Activated T-helper 1 cell treated with anti-CD3 and anti-CD28 coated beads, Interleukin-12 subunit alpha, Interleukin-12 subunit beta, Interleukin-2, Interleukin-4 antibody, amounts not matched to agents 30 ng/mL and 10 ng/mL and 1 ng/mL, durations not matched to agents 14 hours and 24 hours and 36 hours (primary cell): ENCODE measurements at regions not wholly inside any gene's neighbourhood (a gene's known extent, or its start where the extent isn't known, plus 50 kb on each side); places are given as distances from the start of the nearest gene placed in this dataset.

Experiments
- DNase-seq: peaks from one replicate; pipeline ENCODE4 v3.0.0; 2021; ENCODE audit warnings: low spot score
- H3K27ac Mint-ChIP-seq: one replicate; pipeline ENCODE4 v1.8.0; 2021; ENCODE audit warnings: mild to moderate bottlenecking, mixed read lengths
- H3K27me3 Mint-ChIP-seq: one replicate; pipeline ENCODE4 v1.8.0; 2022; ENCODE audit warnings: mild to moderate bottlenecking, moderate library complexity, mixed read lengths; ENCODE audit not compliant: insufficient read depth
- H3K36me3 Mint-ChIP-seq: one replicate; pipeline ENCODE4 v1.8.0; 2021; ENCODE audit warnings: low read depth, mixed read lengths
- H3K4me1 Mint-ChIP-seq: one replicate; pipeline ENCODE4 v1.8.0; 2021; ENCODE audit warnings: low read depth, mixed read lengths
- H3K4me3 Mint-ChIP-seq: one replicate; pipeline ENCODE4 v1.8.0; 2021; ENCODE audit warnings: mild to moderate bottlenecking, moderate library complexity, mixed read lengths
- H3K9me3 Mint-ChIP-seq: one replicate; pipeline ENCODE4 v1.8.0; 2021; ENCODE audit warnings: mixed read lengths
- intact Hi-C: fragments of 100-400 bp; cut with micrococcal nuclease; formaldehyde crosslinking; loops from one replicate; pipeline ENCODE4 v1.15.1; 2024

DNA sequence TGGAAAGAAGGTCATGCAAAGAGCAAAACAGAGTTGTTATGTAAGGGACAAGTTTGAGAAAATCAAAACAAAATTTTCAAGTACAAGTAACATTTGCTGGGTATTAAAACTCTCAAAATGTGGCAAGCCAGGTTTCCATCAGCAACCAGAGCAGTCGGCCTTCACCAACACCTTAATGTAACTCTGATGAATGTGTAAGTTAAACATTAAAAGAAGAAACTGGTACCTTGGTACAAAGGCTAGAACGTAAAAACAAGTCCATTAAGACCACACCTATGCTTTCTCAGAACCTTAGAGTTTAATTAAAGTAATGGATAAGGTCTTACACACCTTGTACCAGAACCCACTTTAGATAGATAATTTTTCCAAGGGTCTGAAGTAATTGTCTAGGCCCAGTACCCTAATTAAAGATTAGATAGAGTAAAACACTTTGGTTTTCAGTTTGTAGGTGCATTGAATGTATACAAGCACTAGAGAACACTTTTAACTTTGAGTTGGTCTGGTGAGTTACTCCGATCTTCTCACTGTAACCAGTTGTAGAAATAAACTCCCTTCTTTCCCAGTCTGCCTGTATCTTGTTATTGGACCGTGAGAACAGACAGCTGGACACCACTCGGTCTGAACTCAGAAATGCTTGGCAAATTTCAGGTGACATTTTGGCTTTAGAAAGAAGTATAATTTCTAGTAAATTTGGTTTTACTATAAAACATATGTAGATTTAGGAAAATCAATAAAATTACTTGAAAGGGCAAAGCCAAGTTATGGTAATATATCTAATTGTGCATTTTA lies 319.4 kb downstream of the HTR1B start:
- no peak for DNase-seq
- intact Hi-C loops = no loop called here
- Mint-ChIP-seq H3K27ac (no peak overlapping the region), H3K27me3 (no peaks in the 10 kb centered on the region), H3K36me3 (no peaks in the 10 kb centered on the region), H3K4me1 (no peaks in the 10 kb centered on the region), H3K9me3 (no peaks in the 10 kb centered on the region), H3K4me3 (no peak overlapping the region)

GRCh38 chr6:77136086-77136485 lies 327.2 kb downstream of the HTR1B start:
- DNase-seq = no peak
- intact Hi-C loops = no loop called here
- Mint-ChIP-seq H3K4me3 (no peak overlapping the region), H3K9me3 (no peaks in the 10 kb centered on the region), H3K27ac (no peak overlapping the region), H3K4me1 (no peaks in the 10 kb centered on the region), H3K36me3 (no peaks in the 10 kb centered on the region), H3K27me3 (no peaks in the 10 kb centered on the region)

DNA sequence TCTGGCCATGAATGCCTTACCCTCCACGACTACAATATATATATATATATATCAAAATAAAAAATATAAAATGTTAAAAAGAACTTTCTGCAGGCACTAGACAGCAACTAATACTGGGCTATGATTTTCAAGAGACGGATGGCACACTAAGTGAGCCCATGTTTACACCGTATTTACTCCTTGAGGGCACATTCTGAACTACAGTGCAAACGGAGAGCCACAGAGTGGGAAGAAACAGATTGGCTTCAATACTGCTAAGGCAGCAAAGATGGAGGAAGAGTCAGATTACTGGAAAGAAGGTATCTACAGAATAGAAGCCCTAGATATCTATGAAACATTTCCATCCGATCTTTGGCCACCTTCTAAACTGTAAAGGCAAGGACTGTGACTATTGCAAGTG lies 330.3 kb downstream of the HTR1B start:
- no peaks in the 10 kb centered on the region for H3K36me3 Mint-ChIP-seq
- H3K9me3 Mint-ChIP-seq = no peaks in the 10 kb centered on the region
- no peak for DNase-seq
- intact Hi-C loops = no loop called here
- no peaks in the 10 kb centered on the region for H3K27me3 Mint-ChIP-seq
- no peak overlapping the region for H3K4me3 Mint-ChIP-seq
- H3K4me1 Mint-ChIP-seq = no peaks in the 10 kb centered on the region
- H3K27ac Mint-ChIP-seq = no peak overlapping the region

DNA sequence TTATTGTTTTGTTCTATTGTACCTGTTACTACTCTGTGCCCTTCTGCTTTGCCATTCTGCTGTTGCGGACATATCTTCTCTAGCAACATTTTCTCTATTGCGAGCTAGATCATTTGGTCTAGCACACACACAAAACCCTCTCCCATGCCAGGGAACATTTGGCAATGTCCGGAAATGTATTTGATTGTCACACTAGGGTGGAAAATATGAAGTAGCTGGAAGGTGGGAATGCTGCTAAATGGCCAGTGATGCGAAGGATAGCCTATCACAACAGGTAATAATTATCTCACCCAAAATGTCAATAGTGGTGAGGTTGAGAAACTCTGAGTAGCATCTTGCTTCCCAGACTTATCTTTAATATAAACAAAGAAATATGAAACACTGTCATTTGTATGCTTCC lies 331.9 kb downstream of the HTR1B start:
- peaks cover 5% of the 10 kb centered on the region for H3K9me3 Mint-ChIP-seq
- H3K4me1 Mint-ChIP-seq = no peaks in the 10 kb centered on the region
- no peak for DNase-seq
- H3K36me3 Mint-ChIP-seq = no peaks in the 10 kb centered on the region
- H3K27me3 Mint-ChIP-seq = no peaks in the 10 kb centered on the region
- intact Hi-C loops = no loop called here
- no peak overlapping the region for H3K4me3 Mint-ChIP-seq
- H3K27ac Mint-ChIP-seq = no peak overlapping the region

DNA sequence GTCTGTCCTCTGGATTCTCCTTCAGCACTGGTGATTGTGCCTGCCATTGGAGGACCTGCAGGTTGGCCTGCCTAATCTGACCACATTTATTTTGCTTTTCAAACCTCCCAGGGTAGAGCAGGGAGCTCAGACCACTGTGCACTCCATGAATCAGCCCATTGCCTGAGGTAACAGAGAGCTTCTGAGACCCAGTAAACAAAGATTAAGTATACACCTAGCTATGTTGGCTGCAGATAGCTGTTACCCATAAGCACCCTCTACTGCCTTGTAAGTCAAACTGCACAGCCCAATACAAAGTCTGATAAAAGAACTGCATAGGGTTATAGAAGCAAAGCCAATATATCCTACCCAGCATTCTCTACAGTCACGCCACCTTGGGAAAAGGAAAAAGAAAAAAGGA lies 338.7 kb downstream of the HTR1B start:
- Mint-ChIP-seq H3K9me3 (peaks cover 10% of the 10 kb centered on the region), H3K4me3 (no peak overlapping the region), H3K27me3 (no peaks in the 10 kb centered on the region), H3K4me1 (no peaks in the 10 kb centered on the region), H3K36me3 (no peaks in the 10 kb centered on the region), H3K27ac (no peak overlapping the region)
- intact Hi-C loops = no loop called here
- no peak for DNase-seq

- no peak overlapping the region for H3K27ac Mint-ChIP-seq
- no peaks in the 10 kb centered on the region for H3K4me1 Mint-ChIP-seq
- H3K27me3 Mint-ChIP-seq = no peaks in the 10 kb centered on the region
- H3K9me3 Mint-ChIP-seq = peaks cover 10% of the 10 kb centered on the region
- H3K4me3 Mint-ChIP-seq = no peak overlapping the region
- intact Hi-C loops = no loop called here
- H3K36me3 Mint-ChIP-seq = no peaks in the 10 kb centered on the region
- DNase-seq = no peak
These were observed 339.8 kb downstream of the HTR1B start for GRCh38 chr6:77123527-77123926.

DNA sequence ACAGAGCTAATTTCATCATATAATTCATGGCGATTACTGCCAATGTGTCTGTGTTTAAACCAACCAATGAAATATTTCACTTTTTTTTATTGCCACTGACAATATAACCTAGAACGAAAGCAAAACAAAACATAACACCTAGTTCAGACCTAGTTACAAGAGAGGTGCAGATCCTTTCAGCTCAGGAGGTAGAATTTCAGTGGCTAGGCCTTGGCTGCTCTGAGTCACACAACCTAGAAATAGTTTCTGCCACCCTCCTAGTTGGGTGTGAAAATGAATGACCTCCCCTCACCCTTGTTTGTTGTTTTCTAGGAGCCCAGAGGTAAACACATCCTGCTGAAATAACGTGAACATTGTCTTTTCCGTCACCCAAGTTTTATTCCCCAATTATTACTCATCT lies 356.3 kb downstream of the HTR1B start:
- H3K27ac Mint-ChIP-seq = no peak overlapping the region
- peaks cover 7% of the 10 kb centered on the region for H3K9me3 Mint-ChIP-seq
- no peaks in the 10 kb centered on the region for H3K4me1 Mint-ChIP-seq
- H3K36me3 Mint-ChIP-seq = no peaks in the 10 kb centered on the region
- no peaks in the 10 kb centered on the region for H3K27me3 Mint-ChIP-seq
- no peak for DNase-seq
- intact Hi-C loops = no loop called here
- no peak overlapping the region for H3K4me3 Mint-ChIP-seq

- Mint-ChIP-seq H3K27ac (no peak overlapping the region), H3K4me1 (no peaks in the 10 kb centered on the region), H3K36me3 (no peaks in the 10 kb centered on the region), H3K4me3 (no peak overlapping the region), H3K9me3 (peaks cover 4% of the 10 kb centered on the region), H3K27me3 (no peaks in the 10 kb centered on the region)
- intact Hi-C loops = no loop called here
- no peak for DNase-seq
These were observed 358.2 kb downstream of the HTR1B start for GRCh38 chr6:77105091-77105490.

DNA sequence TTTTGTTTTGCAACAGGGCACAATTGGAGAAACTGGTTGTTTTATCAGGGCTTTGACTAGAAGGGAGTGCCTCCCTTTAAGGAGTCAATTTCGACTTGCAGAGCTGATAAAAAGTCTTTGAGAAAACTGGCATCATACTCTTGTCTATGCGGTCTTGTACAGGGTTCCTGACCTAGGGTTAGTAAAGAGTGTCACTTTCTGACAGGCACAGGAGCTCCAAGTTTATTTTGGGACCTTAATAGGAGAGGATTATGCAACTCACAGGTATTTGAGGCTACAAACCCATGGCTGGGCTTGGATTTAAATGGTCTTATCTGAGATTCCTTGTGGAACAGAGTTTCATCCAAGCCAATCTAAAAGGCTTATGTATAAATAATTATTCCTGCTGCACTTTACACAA lies 365.4 kb downstream of the HTR1B start:
- no peak for DNase-seq
- no peak overlapping the region for H3K4me3 Mint-ChIP-seq
- intact Hi-C loops = no loop called here
- H3K27ac Mint-ChIP-seq = no peak overlapping the region
- H3K36me3 Mint-ChIP-seq = no peaks in the 10 kb centered on the region
- H3K4me1 Mint-ChIP-seq = no peaks in the 10 kb centered on the region
- H3K9me3 Mint-ChIP-seq = no peaks in the 10 kb centered on the region
- H3K27me3 Mint-ChIP-seq = no peaks in the 10 kb centered on the region

- H3K27ac Mint-ChIP-seq = no peak overlapping the region
- intact Hi-C loops = no loop called here
These were observed 367.2 kb downstream of the HTR1B start for GRCh38 chr6:77095936-77096627.

DNA sequence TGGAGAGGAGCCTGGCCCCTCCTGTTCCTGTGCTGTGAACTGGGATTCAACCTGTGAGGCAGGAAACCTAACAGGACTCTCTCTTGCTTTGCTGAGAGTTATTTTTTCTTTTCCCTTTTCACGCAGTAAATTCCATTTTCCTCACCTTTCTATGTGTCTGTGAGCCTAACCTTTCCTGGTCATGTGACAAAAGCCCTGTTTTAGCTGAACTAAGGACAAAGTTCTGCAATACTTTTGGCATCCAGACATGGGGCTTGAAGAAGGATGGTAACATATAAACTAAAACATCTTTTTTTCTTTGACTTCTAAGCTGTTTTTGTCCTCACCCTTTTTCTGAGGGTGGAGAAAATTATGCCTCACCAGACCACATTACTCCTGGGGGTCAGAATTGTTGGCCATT lies 368.5 kb downstream of the HTR1B start:
- Mint-ChIP-seq H3K4me1 (no peaks in the 10 kb centered on the region), H3K4me3 (no peak overlapping the region), H3K27ac (no peak overlapping the region), H3K9me3 (peaks cover 4% of the 10 kb centered on the region), H3K27me3 (no peaks in the 10 kb centered on the region), H3K36me3 (no peaks in the 10 kb centered on the region)
- no peak for DNase-seq
- intact Hi-C loops = no loop called here

More at GRCh38 chr6:77095936-77096627, 367.2 kb downstream of the HTR1B start:
- Mint-ChIP-seq H3K27me3 (no peaks in the 10 kb centered on the region), H3K36me3 (no peaks in the 10 kb centered on the region), H3K9me3 (no peaks in the 10 kb centered on the region), H3K4me3 (no peak overlapping the region), H3K4me1 (no peaks in the 10 kb centered on the region)
- DNase-seq = no peak

DNA sequence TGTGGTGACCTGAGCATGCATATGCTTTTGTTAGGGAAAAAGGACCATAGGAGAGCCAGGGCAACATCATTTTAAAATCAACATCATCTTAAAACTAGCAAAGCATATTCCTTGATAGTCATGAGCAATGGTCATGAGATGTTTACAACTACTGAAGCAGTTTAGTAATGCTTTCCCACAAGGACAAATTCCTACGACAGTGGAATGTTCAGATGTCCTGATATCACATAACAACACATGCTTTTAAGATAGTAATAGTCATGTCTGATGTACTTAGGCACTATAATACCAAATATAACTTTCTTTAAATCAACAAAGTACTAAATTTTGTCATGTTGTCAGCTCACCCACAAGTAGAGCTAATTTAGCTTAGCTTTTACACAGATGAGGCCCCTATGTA lies 370.3 kb downstream of the HTR1B start:
- Mint-ChIP-seq H3K4me3 (no peak overlapping the region), H3K36me3 (no peaks in the 10 kb centered on the region), H3K27ac (no peak overlapping the region), H3K9me3 (peaks cover 4% of the 10 kb centered on the region), H3K4me1 (no peaks in the 10 kb centered on the region), H3K27me3 (no peaks in the 10 kb centered on the region)
- intact Hi-C loops = no loop called here
- DNase-seq = no peak

DNA sequence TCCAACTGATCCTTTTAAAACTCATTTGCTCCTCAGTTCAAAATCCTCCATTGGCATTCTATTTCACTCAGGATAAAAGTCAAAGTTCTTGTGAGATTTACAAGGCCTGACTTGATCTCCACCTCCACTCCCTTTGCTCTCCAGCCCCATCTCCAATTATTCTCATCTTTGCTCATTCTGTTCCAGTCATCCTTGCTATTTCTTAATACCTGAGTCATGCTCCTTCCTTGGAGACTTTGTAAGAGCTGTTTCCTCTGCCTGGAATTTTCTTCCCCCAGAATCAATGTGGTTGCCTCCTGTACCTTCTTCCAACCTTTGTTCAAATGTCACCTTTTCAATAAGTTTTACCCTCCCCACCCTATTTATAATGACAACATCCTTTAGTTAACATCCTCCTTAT lies 373.5 kb downstream of the HTR1B start:
- Mint-ChIP-seq H3K4me3 (no peak overlapping the region), H3K9me3 (peaks cover 4% of the 10 kb centered on the region), H3K27ac (no peak overlapping the region), H3K36me3 (no peaks in the 10 kb centered on the region), H3K4me1 (no peaks in the 10 kb centered on the region), H3K27me3 (no peaks in the 10 kb centered on the region)
- no peak for DNase-seq
- intact Hi-C loops = no loop called here
